ENCODE measurements at regions not wholly inside any gene's neighbourhood (a gene's known extent, or its start where the extent isn't known, plus 50 kb on each side); places are given as distances from the start of the nearest gene placed in this dataset.

DNA sequence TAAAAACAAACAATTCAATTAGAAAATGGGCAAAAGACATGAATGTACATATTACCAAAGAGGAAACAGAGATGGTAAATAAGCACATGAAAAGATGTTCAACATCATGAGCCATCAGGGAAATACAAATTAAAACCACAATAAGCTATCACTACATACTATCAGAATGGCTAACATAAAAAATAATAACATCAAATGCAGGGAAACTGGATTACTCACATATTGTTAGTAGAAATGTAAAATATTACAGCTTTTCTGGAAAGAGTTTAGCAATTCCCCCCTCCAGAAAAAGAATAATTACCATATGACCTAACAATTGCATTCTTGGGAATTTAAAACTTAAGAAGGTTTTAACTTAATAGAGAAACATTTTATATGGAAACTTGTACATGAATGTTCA lies 232.9 kb upstream of the MTPN start:
- ChIA-PET CTCF (no interaction called here), POLR2A (ENCODE audit: low non-redundant PET) (no interaction called here)
- H3K4me3 ChIP-seq (ENCODE audit: low read depth, low read length, poor library complexity, severe bottlenecking): no peak overlapping the region
- no peaks in the 10 kb centered on the region for H3K36me3 ChIP-seq (ENCODE audit: insufficient read depth, low read length, poor library complexity, severe bottlenecking)
- BruUV-seq (replicated peaks): no TSS peak
- no peaks in the 10 kb centered on the region for H3K9me3 ChIP-seq (ENCODE audit: low read depth, low read length, poor library complexity, severe bottlenecking)
- no peak for TF ChIP-seq EZH2 (IDR thresholded peaks at IDR 0.05; ENCODE audit: borderline replicate concordance, low read depth, low read length, poor library complexity, severe bottlenecking)
- TF ChIP-seq, protein P1, sequence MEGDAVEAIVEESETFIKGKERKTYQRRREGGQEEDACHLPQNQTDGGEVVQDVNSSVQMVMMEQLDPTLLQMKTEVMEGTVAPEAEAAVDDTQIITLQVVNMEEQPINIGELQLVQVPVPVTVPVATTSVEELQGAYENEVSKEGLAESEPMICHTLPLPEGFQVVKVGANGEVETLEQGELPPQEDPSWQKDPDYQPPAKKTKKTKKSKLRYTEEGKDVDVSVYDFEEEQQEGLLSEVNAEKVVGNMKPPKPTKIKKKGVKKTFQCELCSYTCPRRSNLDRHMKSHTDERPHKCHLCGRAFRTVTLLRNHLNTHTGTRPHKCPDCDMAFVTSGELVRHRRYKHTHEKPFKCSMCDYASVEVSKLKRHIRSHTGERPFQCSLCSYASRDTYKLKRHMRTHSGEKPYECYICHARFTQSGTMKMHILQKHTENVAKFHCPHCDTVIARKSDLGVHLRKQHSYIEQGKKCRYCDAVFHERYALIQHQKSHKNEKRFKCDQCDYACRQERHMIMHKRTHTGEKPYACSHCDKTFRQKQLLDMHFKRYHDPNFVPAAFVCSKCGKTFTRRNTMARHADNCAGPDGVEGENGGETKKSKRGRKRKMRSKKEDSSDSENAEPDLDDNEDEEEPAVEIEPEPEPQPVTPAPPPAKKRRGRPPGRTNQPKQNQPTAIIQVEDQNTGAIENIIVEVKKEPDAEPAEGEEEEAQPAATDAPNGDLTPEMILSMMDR (conservative IDR thresholded peaks at IDR 0.05; ENCODE audit: low read depth, low read length): no peak
- no peaks in the 10 kb centered on the region for H3K4me1 ChIP-seq (ENCODE audit: insufficient read depth, low read length, poor library complexity, severe bottlenecking)
- H3K27ac ChIP-seq (ENCODE audit: low read depth, low read length, poor library complexity, severe bottlenecking): no peak overlapping the region
- no peak for DNase-seq (ENCODE audit: low spot score)
- intact Hi-C loops (cut with micrococcal nuclease; ENCODE audit: unreplicated experiment): no loop called here
- H3K27me3 ChIP-seq (replicated peaks; ENCODE audit: insufficient read depth, low read depth, low read length, poor library complexity): no peaks in the 10 kb centered on the region

DNA sequence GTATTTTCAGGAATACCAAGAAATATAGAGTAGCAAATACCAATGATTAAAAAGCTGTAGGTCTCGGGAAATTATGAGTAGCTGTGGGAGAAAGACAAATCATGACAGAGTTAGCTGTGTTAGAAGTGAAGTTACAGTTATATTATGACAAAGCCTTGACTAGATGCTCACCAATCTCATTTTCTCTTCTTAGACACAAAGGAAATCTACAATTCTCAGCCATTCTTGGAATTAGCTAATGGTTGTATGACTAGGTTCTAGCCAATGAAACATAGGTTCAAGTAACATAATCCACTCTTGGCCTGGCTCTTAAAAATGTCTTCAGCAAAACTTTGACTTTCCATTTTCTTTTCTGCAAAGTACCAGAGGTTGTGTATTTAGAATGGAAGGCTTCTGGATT lies 228.8 kb upstream of the MTPN start:
- H3K27me3 ChIP-seq (replicated peaks; ENCODE audit: insufficient read depth, low read depth, low read length, poor library complexity): no peaks in the 10 kb centered on the region
- no TSS peak for BruUV-seq (replicated peaks)
- POLR2A ChIA-PET (ENCODE audit: low non-redundant PET): no interaction called here
- H3K4me3 ChIP-seq (ENCODE audit: low read depth, low read length, poor library complexity, severe bottlenecking): no peak overlapping the region
- no peak overlapping the region for H3K27ac ChIP-seq (ENCODE audit: low read depth, low read length, poor library complexity, severe bottlenecking)
- H3K9me3 ChIP-seq (ENCODE audit: low read depth, low read length, poor library complexity, severe bottlenecking): no peaks in the 10 kb centered on the region
- no peaks in the 10 kb centered on the region for H3K4me1 ChIP-seq (ENCODE audit: insufficient read depth, low read length, poor library complexity, severe bottlenecking)
- intact Hi-C loops (cut with micrococcal nuclease; ENCODE audit: unreplicated experiment): no loop called here
- no peaks in the 10 kb centered on the region for H3K36me3 ChIP-seq (ENCODE audit: insufficient read depth, low read length, poor library complexity, severe bottlenecking)
- CTCF ChIA-PET: no interaction called here
- DNase-seq (ENCODE audit: low spot score): no peak
- TF ChIP-seq, protein P1 (conservative IDR thresholded peaks at IDR 0.05; ENCODE audit: low read depth, low read length): no peak
- TF ChIP-seq EZH2 (IDR thresholded peaks at IDR 0.05; ENCODE audit: borderline replicate concordance, low read depth, low read length, poor library complexity, severe bottlenecking): no peak

DNA sequence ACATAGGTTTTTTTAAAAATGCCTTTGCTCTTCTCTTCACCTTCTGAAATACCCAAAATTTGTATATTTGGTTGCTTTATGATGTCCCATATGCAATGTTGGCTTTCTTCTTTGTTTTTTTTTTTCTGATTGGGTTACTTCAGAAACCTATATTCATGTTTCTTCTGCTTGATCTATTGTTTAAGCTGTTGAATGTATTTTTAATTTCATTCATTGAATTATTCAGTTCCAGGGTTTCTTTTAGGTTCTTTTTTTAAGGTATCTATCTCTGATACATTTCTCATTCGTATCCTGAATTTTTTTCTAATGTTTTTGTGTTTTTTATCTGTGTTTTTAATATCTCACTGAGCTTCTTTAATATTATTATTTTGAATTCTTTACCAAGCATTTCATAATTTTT lies 221.0 kb upstream of the MTPN start:
- no peaks in the 10 kb centered on the region for H3K36me3 ChIP-seq (ENCODE audit: insufficient read depth, low read length, poor library complexity, severe bottlenecking)
- intact Hi-C loops (cut with micrococcal nuclease; ENCODE audit: unreplicated experiment): no loop called here
- ChIA-PET POLR2A (ENCODE audit: low non-redundant PET) (no interaction called here), CTCF (no interaction called here)
- no peak for DNase-seq (ENCODE audit: low spot score)
- H3K27ac ChIP-seq (ENCODE audit: low read depth, low read length, poor library complexity, severe bottlenecking): no peak overlapping the region
- no peaks in the 10 kb centered on the region for H3K4me1 ChIP-seq (ENCODE audit: insufficient read depth, low read length, poor library complexity, severe bottlenecking)
- no TSS peak for BruUV-seq (replicated peaks)
- H3K4me3 ChIP-seq (ENCODE audit: low read depth, low read length, poor library complexity, severe bottlenecking): no peak overlapping the region
- H3K9me3 ChIP-seq (ENCODE audit: low read depth, low read length, poor library complexity, severe bottlenecking): peaks cover 18% of the 10 kb centered on the region
- TF ChIP-seq EZH2 (IDR thresholded peaks at IDR 0.05; ENCODE audit: borderline replicate concordance, low read depth, low read length, poor library complexity, severe bottlenecking): no peak
- TF ChIP-seq, protein P1 (conservative IDR thresholded peaks at IDR 0.05; ENCODE audit: low read depth, low read length): no peak
- H3K27me3 ChIP-seq (replicated peaks; ENCODE audit: insufficient read depth, low read depth, low read length, poor library complexity): no peaks in the 10 kb centered on the region

Data from A673 (cell line).